ENCODE measurements at regions not wholly inside any gene's neighbourhood (a gene's known extent, or its start where the extent isn't known, plus 50 kb on each side); places are given as distances from the start of the nearest gene placed in this dataset.

- TF ChIP-seq RAD21 (CRISPR knock-in tag; conservative IDR thresholded peaks at IDR 0.05 in 1 of 2, IDR thresholded peaks at IDR 0.05 in 1 of 2): peak; percentile 53 to 84
- TF ChIP-seq CTCF (IDR thresholded peaks at IDR 0.05 in 2 of 3, conservative IDR thresholded peaks at IDR 0.05 in 1 of 3; ENCODE audit: insufficient read depth in 2 of 3, low read depth in 1 of 3, low read length in 3 of 3): peak; percentile 80 to 86 (median 83)
Measured at GRCh38 chr16:9258423-9259051, 167.1 kb downstream of the HAPSTR1 start (continued).

GRCh38 chr16:9259914-9260608 lies 168.6 kb downstream of the HAPSTR1 start:
- no peak for TF ChIP-seq EP300 (IDR thresholded peaks at IDR 0.05; ENCODE audit: low read length)
- no peak for TF ChIP-seq SMAD2 (IDR thresholded peaks at IDR 0.05; ENCODE audit: low read depth, low read length)
- no peak for TF ChIP-seq ZNF133 (CRISPR knock-in tag; IDR thresholded peaks at IDR 0.05)
- no peak for TF ChIP-seq ATF1 (CRISPR knock-in tag; IDR thresholded peaks at IDR 0.05)
- TF ChIP-seq ATF1 (tag; IDR thresholded peaks at IDR 0.05): no peak
- TF ChIP-seq NFE2 (IDR thresholded peaks at IDR 0.05; ENCODE audit: low read depth): no peak
- TF ChIP-seq BRD4 (IDR thresholded peaks at IDR 0.05): no peak
- no peak for TF ChIP-seq HNRNPH1 (optimal IDR thresholded peaks at IDR 0.05; ENCODE audit: low read depth, low read length)
- no peak for TF ChIP-seq SP2 (IDR thresholded peaks at IDR 0.05; ENCODE audit: extremely low read depth, low read depth, low read length, poor library complexity, severe bottlenecking)
- TF ChIP-seq KDM5B (IDR thresholded peaks at IDR 0.05; ENCODE audit: insufficient replicate concordance, low read depth, low read length): no peak
- no TSS peak for BruUV-seq (replicated peaks)
- ChIA-PET CTCF (ENCODE audit: low intra/inter-chr PET ratio) (interaction anchor here (0.9 kb wide), 1 partner anchor 692 kb away, joined by 3 read pairs; no protein-coding TSS in a partner anchor), POLR2A (interaction anchor here (0.8 to 1.2 kb wide), 2 partner anchors 14 to 681 kb away, joined by 3 read pairs; no protein-coding TSS in a partner anchor)
- no peak overlapping the region for H3K4me3 ChIP-seq
- H3K9ac ChIP-seq (ENCODE audit: insufficient read depth in 1 of 2, low read depth in 2 of 2, low read length in 2 of 2): no peak overlapping the region
- no peaks in the 10 kb centered on the region for H3K4me1 ChIP-seq (replicated peaks in 1 of 2; ENCODE audit: control insufficient read depth in 2 of 2, insufficient read depth in 2 of 2, low read length in 2 of 2)
- no peak for FAIRE-seq
- 0% methylated on average over 7 of the region's 7 CpGs for WGBS (ENCODE audit: insufficient coverage, low coverage, missing lambda C conversion rate)
- no peak overlapping the region for H3K4me2 ChIP-seq (ENCODE audit: insufficient read depth, low read length)
- H3K27ac ChIP-seq (ENCODE audit: extremely low read depth, low read depth, low read length): no peak overlapping the region
- no peaks in the 10 kb centered on the region for H3K9me1 ChIP-seq (ENCODE audit: control insufficient read depth, insufficient read depth, low read length)
- no peaks in the 10 kb centered on the region for H3K36me3 ChIP-seq (ENCODE audit: control insufficient read depth, insufficient read depth, low read length)
- intact Hi-C loops (cut with micrococcal nuclease) (loop anchor here (10.0 kb wide), 1 partner anchor 925 kb away; the partner anchor contains the start of gene GRIN2A), in situ Hi-C loops (cut with MboI) (loop anchor here (10.0 kb wide), 1 partner anchor 925 kb away; the partner anchor contains the start of gene GRIN2A)
- ATAC-seq: no peak
- no peak overlapping the region for H2AFZ ChIP-seq (ENCODE audit: low read depth, low read length)
- H3K27me3 ChIP-seq (ENCODE audit: control insufficient read depth in 2 of 2, insufficient read depth in 2 of 2, low read length in 2 of 2): peaks cover 7 to 12% of the 10 kb centered on the region in 2 experiments; a peak in 3 of 5 replicates
- no peak for DNase-seq (ENCODE audit: extremely low read depth in 1 of 4, low spot score in 3 of 4)
- H4K20me1 ChIP-seq (replicated peaks; ENCODE audit: control insufficient read depth, insufficient read depth, low read length): no peaks in the 10 kb centered on the region; the same call in 1 of the 2 replicates
- H3K79me2 ChIP-seq (ENCODE audit: control insufficient read depth, insufficient read depth, low read length): no peaks in the 10 kb centered on the region
- H3K9me3 ChIP-seq (replicated peaks; ENCODE audit: control insufficient read depth, insufficient read depth, low read depth, low read length): no peaks in the 10 kb centered on the region
